ENCODE measurements at regions not wholly inside any gene's neighbourhood (a gene's known extent, or its start where the extent isn't known, plus 50 kb on each side); places are given as distances from the start of the nearest gene placed in this dataset.

DNA sequence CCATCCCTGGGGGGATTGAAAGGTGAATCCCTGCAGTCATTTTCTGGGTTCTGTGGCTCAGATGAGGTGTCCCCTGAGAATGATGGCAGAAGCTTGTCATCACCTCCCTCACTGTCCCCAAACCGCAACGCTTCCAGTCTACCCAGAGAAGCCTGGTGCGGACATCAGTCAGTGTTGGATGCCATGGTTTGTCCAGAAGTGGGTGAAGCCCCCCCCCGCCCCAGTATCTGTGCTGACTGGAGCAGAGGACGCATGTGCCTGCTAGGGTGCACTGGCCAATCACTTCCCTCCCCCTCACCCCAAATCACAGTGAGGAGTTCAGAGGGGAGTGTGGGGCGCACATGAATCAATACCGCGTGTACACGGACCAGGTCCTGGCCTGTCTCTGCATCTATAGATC lies 150.5 kb downstream of the TEX29 start:
- no peak overlapping the region for H3K27ac Mint-ChIP-seq
- no peaks in the 10 kb centered on the region for H3K4me1 ChIP-seq (ENCODE audit: insufficient read depth)
- no peak overlapping the region for H3K4me3 ChIP-seq
- H3K27me3 ChIP-seq (ENCODE audit: insufficient read depth) = no peaks in the 10 kb centered on the region
- H3K4me2 ChIP-seq = no peak overlapping the region
- ATAC-seq (no peak), DNase-seq (ENCODE audit: low spot score) (no peak)
- no peaks in the 10 kb centered on the region for H3K9me2 ChIP-seq (ENCODE audit: insufficient read depth)
- no peak overlapping the region for H3K27ac ChIP-seq (ENCODE audit: low read depth)
- no peaks in the 10 kb centered on the region for H3K36me3 ChIP-seq (ENCODE audit: insufficient read depth)
- H3K79me2 ChIP-seq (replicated peaks; ENCODE audit: insufficient read depth) = no peaks in the 10 kb centered on the region
- no peak overlapping the region for H3K4me3 Mint-ChIP-seq
- no peak overlapping the region for H2AFZ ChIP-seq
- H3K36me3 Mint-ChIP-seq (ENCODE audit: low read depth) = no peaks in the 10 kb centered on the region
- TF ChIP-seq STAT1 (IDR thresholded peaks at IDR 0.05; ENCODE audit: unreplicated experiment) (no peak), JUNB (IDR thresholded peaks at IDR 0.05; ENCODE audit: unreplicated experiment) (no peak), ZNF331 (CRISPR knock-in tag; IDR thresholded peaks at IDR 0.05; ENCODE audit: low read depth) (no peak), EZH2 (IDR thresholded peaks at IDR 0.05; ENCODE audit: low read depth, unreplicated experiment) (no peak), POLR2AphosphoS5 (IDR thresholded peaks at IDR 0.05; ENCODE audit: low read depth) (no peak), CREB1 (CRISPR knock-in tag; IDR thresholded peaks at IDR 0.05; ENCODE audit: low read depth) (no peak), EZH2phosphoT487 (IDR thresholded peaks at IDR 0.05; ENCODE audit: unreplicated experiment) (no peak), NANOG (IDR thresholded peaks at IDR 0.05; ENCODE audit: borderline replicate concordance) (no peak), ZNF114 (CRISPR knock-in tag; IDR thresholded peaks at IDR 0.05) (no peak)
- TF ChIP-seq, protein P1, sequence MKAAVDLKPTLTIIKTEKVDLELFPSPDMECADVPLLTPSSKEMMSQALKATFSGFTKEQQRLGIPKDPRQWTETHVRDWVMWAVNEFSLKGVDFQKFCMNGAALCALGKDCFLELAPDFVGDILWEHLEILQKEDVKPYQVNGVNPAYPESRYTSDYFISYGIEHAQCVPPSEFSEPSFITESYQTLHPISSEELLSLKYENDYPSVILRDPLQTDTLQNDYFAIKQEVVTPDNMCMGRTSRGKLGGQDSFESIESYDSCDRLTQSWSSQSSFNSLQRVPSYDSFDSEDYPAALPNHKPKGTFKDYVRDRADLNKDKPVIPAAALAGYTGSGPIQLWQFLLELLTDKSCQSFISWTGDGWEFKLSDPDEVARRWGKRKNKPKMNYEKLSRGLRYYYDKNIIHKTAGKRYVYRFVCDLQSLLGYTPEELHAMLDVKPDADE (IDR thresholded peaks at IDR 0.05) = no peak
- TF ChIP-seq, protein P2, sequence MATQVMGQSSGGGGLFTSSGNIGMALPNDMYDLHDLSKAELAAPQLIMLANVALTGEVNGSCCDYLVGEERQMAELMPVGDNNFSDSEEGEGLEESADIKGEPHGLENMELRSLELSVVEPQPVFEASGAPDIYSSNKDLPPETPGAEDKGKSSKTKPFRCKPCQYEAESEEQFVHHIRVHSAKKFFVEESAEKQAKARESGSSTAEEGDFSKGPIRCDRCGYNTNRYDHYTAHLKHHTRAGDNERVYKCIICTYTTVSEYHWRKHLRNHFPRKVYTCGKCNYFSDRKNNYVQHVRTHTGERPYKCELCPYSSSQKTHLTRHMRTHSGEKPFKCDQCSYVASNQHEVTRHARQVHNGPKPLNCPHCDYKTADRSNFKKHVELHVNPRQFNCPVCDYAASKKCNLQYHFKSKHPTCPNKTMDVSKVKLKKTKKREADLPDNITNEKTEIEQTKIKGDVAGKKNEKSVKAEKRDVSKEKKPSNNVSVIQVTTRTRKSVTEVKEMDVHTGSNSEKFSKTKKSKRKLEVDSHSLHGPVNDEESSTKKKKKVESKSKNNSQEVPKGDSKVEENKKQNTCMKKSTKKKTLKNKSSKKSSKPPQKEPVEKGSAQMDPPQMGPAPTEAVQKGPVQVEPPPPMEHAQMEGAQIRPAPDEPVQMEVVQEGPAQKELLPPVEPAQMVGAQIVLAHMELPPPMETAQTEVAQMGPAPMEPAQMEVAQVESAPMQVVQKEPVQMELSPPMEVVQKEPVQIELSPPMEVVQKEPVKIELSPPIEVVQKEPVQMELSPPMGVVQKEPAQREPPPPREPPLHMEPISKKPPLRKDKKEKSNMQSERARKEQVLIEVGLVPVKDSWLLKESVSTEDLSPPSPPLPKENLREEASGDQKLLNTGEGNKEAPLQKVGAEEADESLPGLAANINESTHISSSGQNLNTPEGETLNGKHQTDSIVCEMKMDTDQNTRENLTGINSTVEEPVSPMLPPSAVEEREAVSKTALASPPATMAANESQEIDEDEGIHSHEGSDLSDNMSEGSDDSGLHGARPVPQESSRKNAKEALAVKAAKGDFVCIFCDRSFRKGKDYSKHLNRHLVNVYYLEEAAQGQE (IDR thresholded peaks at IDR 0.05; ENCODE audit: unreplicated experiment) = no peak
- TF ChIP-seq, protein P3, sequence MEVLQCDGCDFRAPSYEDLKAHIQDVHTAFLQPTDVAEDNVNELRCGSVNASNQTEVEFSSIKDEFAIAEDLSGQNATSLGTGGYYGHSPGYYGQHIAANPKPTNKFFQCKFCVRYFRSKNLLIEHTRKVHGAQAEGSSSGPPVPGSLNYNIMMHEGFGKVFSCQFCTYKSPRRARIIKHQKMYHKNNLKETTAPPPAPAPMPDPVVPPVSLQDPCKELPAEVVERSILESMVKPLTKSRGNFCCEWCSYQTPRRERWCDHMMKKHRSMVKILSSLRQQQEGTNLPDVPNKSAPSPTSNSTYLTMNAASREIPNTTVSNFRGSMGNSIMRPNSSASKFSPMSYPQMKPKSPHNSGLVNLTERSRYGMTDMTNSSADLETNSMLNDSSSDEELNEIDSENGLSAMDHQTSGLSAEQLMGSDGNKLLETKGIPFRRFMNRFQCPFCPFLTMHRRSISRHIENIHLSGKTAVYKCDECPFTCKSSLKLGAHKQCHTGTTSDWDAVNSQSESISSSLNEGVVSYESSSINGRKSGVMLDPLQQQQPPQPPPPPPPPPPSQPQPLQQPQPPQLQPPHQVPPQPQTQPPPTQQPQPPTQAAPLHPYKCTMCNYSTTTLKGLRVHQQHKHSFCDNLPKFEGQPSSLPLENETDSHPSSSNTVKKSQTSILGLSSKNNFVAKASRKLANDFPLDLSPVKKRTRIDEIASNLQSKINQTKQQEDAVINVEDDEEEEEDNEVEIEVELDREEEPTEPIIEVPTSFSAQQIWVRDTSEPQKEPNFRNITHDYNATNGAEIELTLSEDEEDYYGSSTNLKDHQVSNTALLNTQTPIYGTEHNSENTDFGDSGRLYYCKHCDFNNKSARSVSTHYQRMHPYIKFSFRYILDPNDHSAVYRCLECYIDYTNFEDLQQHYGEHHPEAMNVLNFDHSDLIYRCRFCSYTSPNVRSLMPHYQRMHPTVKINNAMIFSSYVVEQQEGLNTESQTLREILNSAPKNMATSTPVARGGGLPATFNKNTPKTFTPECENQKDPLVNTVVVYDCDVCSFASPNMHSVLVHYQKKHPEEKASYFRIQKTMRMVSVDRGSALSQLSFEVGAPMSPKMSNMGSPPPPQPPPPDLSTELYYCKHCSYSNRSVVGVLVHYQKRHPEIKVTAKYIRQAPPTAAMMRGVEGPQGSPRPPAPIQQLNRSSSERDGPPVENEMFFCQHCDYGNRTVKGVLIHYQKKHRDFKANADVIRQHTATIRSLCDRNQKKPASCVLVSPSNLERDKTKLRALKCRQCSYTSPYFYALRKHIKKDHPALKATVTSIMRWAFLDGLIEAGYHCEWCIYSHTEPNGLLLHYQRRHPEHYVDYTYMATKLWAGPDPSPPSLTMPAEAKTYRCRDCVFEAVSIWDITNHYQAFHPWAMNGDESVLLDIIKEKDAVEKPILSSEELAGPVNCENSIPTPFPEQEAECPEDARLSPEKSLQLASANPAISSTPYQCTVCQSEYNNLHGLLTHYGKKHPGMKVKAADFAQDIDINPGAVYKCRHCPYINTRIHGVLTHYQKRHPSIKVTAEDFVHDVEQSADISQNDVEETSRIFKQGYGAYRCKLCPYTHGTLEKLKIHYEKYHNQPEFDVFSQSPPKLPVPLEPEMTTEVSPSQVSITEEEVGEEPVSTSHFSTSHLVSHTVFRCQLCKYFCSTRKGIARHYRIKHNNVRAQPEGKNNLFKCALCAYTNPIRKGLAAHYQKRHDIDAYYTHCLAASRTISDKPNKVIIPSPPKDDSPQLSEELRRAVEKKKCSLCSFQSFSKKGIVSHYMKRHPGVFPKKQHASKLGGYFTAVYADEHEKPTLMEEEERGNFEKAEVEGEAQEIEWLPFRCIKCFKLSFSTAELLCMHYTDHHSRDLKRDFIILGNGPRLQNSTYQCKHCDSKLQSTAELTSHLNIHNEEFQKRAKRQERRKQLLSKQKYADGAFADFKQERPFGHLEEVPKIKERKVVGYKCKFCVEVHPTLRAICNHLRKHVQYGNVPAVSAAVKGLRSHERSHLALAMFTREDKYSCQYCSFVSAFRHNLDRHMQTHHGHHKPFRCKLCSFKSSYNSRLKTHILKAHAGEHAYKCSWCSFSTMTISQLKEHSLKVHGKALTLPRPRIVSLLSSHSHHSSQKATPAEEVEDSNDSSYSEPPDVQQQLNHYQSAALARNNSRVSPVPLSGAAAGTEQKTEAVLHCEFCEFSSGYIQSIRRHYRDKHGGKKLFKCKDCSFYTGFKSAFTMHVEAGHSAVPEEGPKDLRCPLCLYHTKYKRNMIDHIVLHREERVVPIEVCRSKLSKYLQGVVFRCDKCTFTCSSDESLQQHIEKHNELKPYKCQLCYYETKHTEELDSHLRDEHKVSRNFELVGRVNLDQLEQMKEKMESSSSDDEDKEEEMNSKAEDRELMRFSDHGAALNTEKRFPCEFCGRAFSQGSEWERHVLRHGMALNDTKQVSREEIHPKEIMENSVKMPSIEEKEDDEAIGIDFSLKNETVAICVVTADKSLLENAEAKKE (CRISPR knock-in tag; IDR thresholded peaks at IDR 0.05) = no peak
- TF ChIP-seq, protein P4, sequence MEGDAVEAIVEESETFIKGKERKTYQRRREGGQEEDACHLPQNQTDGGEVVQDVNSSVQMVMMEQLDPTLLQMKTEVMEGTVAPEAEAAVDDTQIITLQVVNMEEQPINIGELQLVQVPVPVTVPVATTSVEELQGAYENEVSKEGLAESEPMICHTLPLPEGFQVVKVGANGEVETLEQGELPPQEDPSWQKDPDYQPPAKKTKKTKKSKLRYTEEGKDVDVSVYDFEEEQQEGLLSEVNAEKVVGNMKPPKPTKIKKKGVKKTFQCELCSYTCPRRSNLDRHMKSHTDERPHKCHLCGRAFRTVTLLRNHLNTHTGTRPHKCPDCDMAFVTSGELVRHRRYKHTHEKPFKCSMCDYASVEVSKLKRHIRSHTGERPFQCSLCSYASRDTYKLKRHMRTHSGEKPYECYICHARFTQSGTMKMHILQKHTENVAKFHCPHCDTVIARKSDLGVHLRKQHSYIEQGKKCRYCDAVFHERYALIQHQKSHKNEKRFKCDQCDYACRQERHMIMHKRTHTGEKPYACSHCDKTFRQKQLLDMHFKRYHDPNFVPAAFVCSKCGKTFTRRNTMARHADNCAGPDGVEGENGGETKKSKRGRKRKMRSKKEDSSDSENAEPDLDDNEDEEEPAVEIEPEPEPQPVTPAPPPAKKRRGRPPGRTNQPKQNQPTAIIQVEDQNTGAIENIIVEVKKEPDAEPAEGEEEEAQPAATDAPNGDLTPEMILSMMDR (conservative IDR thresholded peaks at IDR 0.05; ENCODE audit: low read depth in 2 of 2) = no peak
- H3K9me3 Mint-ChIP-seq = no peaks in the 10 kb centered on the region
- H4K20me1 ChIP-seq (replicated peaks; ENCODE audit: insufficient read depth) = no peaks in the 10 kb centered on the region
- no peaks in the 10 kb centered on the region for H3F3A ChIP-seq (replicated peaks; ENCODE audit: low read depth)
- H3K4me1 Mint-ChIP-seq = no peaks in the 10 kb centered on the region
- H3K27me3 Mint-ChIP-seq (ENCODE audit: insufficient read depth, low read depth, poor library complexity) = peaks cover 10% of the 10 kb centered on the region

Data from GM23338 (cell line).